A673 (cell line): ENCODE measurements at regions not wholly inside any gene's neighbourhood (a gene's known extent, or its start where the extent isn't known, plus 50 kb on each side); places are given as distances from the start of the nearest gene placed in this dataset.

ENCODE experiments used
- BruUV-seq: library from RNA; stranded (reverse); fragments of 400-500 nt; replicated peaks from 2 replicates; lab custom pipeline; 2021; lab: Mats Ljungman, UMichigan
- CTCF ChIA-PET: fragments of 300-600 bp; sonication (Branson Sonifier 250); formaldehyde crosslinking; loops from one replicate; lab custom pipeline; 2022; ENCODE audit warnings: antibody characterized with exemption; lab: Charles Lee
- POLR2A ChIA-PET: fragments of 300-600 bp; sonication (Branson Sonifier 250); formaldehyde crosslinking; loops from one replicate; lab custom pipeline; 2022; ENCODE audit warnings: antibody characterized with exemption; ENCODE audit not compliant: low non-redundant PET; lab: Charles Lee
- DNase-seq: peaks from one replicate; pipeline ENCODE4 v3.0.0-alpha.2; 2015; ENCODE audit warnings: low spot score
- H3K27ac ChIP-seq: fragments of 200-600 bp; sonication (generic); 2 replicates; pipeline ENCODE4 v1.5.1; 2016; ENCODE audit warnings: mixed run types, low read depth, mild to moderate bottlenecking, mixed read lengths, antibody characterized with exemption, low read length; ENCODE audit not compliant: poor library complexity, severe bottlenecking
- H3K27me3 ChIP-seq: fragments of 200-600 bp; sonication (generic); replicated peaks from 2 replicates; pipeline ENCODE4 v1.6.1; 2017; ENCODE audit warnings: mixed run types, low read depth, mild to moderate bottlenecking, mixed read lengths, antibody characterized with exemption, low read length; ENCODE audit not compliant: insufficient read depth, poor library complexity
- H3K36me3 ChIP-seq: fragments of 200-600 bp; sonication (generic); 2 replicates; pipeline ENCODE4 v1.6.1; 2016; ENCODE audit warnings: mixed run types, mild to moderate bottlenecking, mixed read lengths, antibody characterized with exemption, low read length; ENCODE audit not compliant: insufficient read depth, poor library complexity, severe bottlenecking
- H3K4me1 ChIP-seq: fragments of 200-600 bp; sonication (generic); 2 replicates; pipeline ENCODE4 v1.6.1; 2017; ENCODE audit warnings: mixed run types, mild to moderate bottlenecking, mixed read lengths, antibody characterized with exemption, low read length; ENCODE audit not compliant: insufficient read depth, poor library complexity, severe bottlenecking
- H3K4me3 ChIP-seq: fragments of 200-600 bp; sonication (generic); 2 replicates; pipeline ENCODE4 v1.5.1; 2016; ENCODE audit warnings: low read depth, mixed run types, mild to moderate bottlenecking, mixed read lengths, low read length; ENCODE audit not compliant: poor library complexity, severe bottlenecking
- H3K9me3 ChIP-seq: fragments of 200-600 bp; sonication (generic); 2 replicates; pipeline ENCODE4 v1.6.1; 2016; ENCODE audit warnings: mixed run types, low read depth, mild to moderate bottlenecking, mixed read lengths, antibody characterized with exemption, low read length; ENCODE audit not compliant: poor library complexity, severe bottlenecking
- CTCF ChIP-seq: fragments of 300-800, 200-600 bp; sonication (generic); conservative IDR thresholded peaks from 2 replicates; pipeline ENCODE4 v1.5.1; 2017; ENCODE audit warnings: low read depth, mild to moderate bottlenecking, antibody characterized with exemption, low read length, moderate library complexity, mixed read lengths
- EZH2 ChIP-seq: fragments of 200-600 bp; sonication (generic); IDR thresholded peaks from 2 replicates; pipeline ENCODE4 v1.6.1; 2017; ENCODE audit warnings: borderline replicate concordance, low read depth, mild to moderate bottlenecking, mixed read lengths, antibody characterized with exemption, low read length; ENCODE audit not compliant: poor library complexity, severe bottlenecking
- intact Hi-C: fragments of 100-400 bp; cut with micrococcal nuclease; formaldehyde crosslinking; loops from one replicate; pipeline ENCODE4 v1.10.0; 2022; ENCODE audit not compliant: unreplicated experiment

GRCh38 chr5:2538169-2538568 lies 213.3 kb downstream of the IRX2 start:
- ChIA-PET CTCF (no interaction called here), POLR2A (no interaction called here)
- DNase-seq: no peak

GRCh38 chr5:2537378-2538145 lies 213.9 kb downstream of the IRX2 start:
- H3K4me3 ChIP-seq: no peak overlapping the region
- no peak overlapping the region for H3K27ac ChIP-seq
- H3K9me3 ChIP-seq: peaks cover 9% of the 10 kb centered on the region
- no TSS peak for BruUV-seq
- no peaks in the 10 kb centered on the region for H3K27me3 ChIP-seq
- TF ChIP-seq EZH2: no peak
- TF ChIP-seq CTCF: no peak
- intact Hi-C loops: no loop called here
- DNase-seq: no peak
- no peaks in the 10 kb centered on the region for H3K36me3 ChIP-seq
- POLR2A ChIA-PET: no interaction called here
- no peaks in the 10 kb centered on the region for H3K4me1 ChIP-seq
- CTCF ChIA-PET: no interaction called here

More at GRCh38 chr5:2538169-2538568, 213.3 kb downstream of the IRX2 start:
- TF ChIP-seq EZH2 (no peak), CTCF (no peak)
- no peaks in the 10 kb centered on the region for H3K4me1 ChIP-seq
- peaks cover 9% of the 10 kb centered on the region for H3K9me3 ChIP-seq
- no peaks in the 10 kb centered on the region for H3K36me3 ChIP-seq
- no peak overlapping the region for H3K27ac ChIP-seq
- H3K27me3 ChIP-seq: no peaks in the 10 kb centered on the region
- no peak overlapping the region for H3K4me3 ChIP-seq
- no TSS peak for BruUV-seq
- intact Hi-C loops: no loop called here

GRCh38 chr5:2536632-2537377 lies 214.7 kb downstream of the IRX2 start:
- no peak for DNase-seq
- Histone ChIP-seq H3K4me1 (no peaks in the 10 kb centered on the region), H3K27me3 (no peaks in the 10 kb centered on the region), H3K27ac (no peak overlapping the region), H3K4me3 (no peak overlapping the region), H3K36me3 (no peaks in the 10 kb centered on the region), H3K9me3 (peaks cover 6% of the 10 kb centered on the region)
- TF ChIP-seq EZH2: no peak
- CTCF ChIA-PET: no interaction called here
- no TSS peak for BruUV-seq
- POLR2A ChIA-PET: no interaction called here
- intact Hi-C loops: no loop called here
